SJCRH30 (cell line): ENCODE measurements at regions not wholly inside any gene's neighbourhood (a gene's known extent, or its start where the extent isn't known, plus 50 kb on each side); places are given as distances from the start of the nearest gene placed in this dataset.
"Not testable (repeated sequence)": the region's sequence is repeated elsewhere in the genome, so short reads cannot be mapped to it uniquely, and the experiment has no call there.

ENCODE experiments used
- DNase-seq, 2 experiments: peaks; one replicate each; pipeline ENCODE4 v3.0.0-alpha.2; 2015 to 2020
- H3K27ac ChIP-seq: fragments of 250-450 bp; sonication (Bioruptor Pico); 2 replicates; pipeline ENCODE4 v1.5.1; 2020; ENCODE audit warnings: mild to moderate bottlenecking, moderate library complexity
- H3K27me3 ChIP-seq: fragments of 250-450 bp; sonication (Bioruptor Pico); 2 replicates; pipeline ENCODE4 v1.5.1; 2020; ENCODE audit warnings: mild to moderate bottlenecking, moderate library complexity
- H3K36me3 ChIP-seq: fragments of 250-450 bp; sonication (Bioruptor Pico); 2 replicates; pipeline ENCODE4 v1.5.1; 2020; ENCODE audit warnings: mild to moderate bottlenecking, moderate library complexity
- H3K4me1 ChIP-seq: fragments of 250-450 bp; sonication (Bioruptor Pico); 2 replicates; pipeline ENCODE4 v1.5.1; 2020; ENCODE audit warnings: mild to moderate bottlenecking, moderate library complexity
- H3K4me3 ChIP-seq: fragments of 250-450 bp; sonication (Bioruptor Pico); 2 replicates; pipeline ENCODE4 v1.5.1; 2020; ENCODE audit warnings: mild to moderate bottlenecking, moderate library complexity
- H3K9me3 ChIP-seq: fragments of 250-450 bp; sonication (Bioruptor Pico); replicated peaks from 2 replicates; pipeline ENCODE4 v1.5.1; 2020; ENCODE audit warnings: mild to moderate bottlenecking, moderate library complexity

DNA sequence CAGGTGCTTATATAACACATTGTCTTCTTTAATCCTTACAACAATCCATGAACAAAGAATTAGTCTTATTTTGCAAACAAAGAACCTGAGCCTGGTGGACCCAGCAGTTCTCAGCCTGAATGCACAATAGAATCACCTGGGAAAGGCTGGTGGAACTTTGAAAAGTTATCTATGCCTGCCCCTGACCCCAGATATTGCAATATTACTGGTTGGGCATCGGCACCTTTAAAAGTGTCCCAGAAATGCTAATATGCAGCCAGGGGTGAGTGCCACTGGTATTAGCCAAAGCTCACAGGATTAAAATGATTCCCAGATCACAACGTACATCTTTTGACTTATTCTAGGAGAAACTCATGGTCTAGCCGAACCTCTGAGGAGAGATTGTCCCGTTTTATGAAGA, 268.8 kb downstream of the KLF5 start:
- Histone ChIP-seq H3K27ac (no peak overlapping the region), H3K4me3 (no peak overlapping the region), H3K9me3 (no peaks in the 10 kb centered on the region; the same call in 1 of the 2 replicates), H3K27me3 (no peaks in the 10 kb centered on the region), H3K4me1 (peaks cover 27% of the 10 kb centered on the region), H3K36me3 (no peaks in the 10 kb centered on the region)
- DNase-seq = no peak

DNA sequence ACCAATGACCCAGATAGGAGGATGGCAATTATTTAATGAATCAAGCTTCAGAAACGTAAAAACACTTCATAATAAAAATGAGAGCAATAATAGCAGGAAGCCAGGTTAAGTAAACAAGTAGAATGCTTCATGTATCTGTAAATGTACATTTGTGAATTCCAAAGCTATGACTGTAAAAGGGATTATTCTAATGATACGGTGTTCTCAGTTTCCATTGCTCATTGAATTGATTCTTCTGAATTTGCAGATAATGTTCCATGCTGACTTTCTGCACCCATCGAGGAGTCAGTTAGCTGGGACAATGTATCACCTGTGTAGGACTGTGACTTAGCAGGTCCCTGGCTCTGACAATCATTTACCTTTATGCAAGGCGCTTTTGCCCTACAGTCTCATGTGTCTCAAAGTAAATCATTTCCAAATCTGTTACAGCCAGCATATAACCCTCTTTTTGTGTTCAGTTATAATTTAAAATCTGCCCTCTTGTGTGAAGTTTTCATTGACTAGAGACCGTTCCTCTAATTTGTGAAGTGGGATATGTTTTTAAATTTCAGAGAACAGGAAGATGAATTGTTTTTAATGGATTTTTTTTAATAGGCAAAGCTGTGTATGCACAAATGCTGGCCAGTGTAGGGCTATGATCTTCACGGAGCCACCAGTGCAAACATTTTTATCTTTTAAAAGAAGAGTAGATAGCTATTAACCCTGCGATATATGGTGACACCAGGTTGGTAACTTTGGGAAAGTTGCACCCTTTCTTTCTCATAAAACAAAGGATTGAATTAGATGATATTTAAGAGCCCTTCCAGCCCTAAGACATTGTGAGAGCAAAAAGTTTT, 267.1 kb downstream of the KLF5 start:
- Histone ChIP-seq H3K36me3 (no peaks in the 10 kb centered on the region), H3K27me3 (no peaks in the 10 kb centered on the region), H3K4me3 (peak overlapping the region; percentile 26), H3K27ac (peak overlapping the region; percentile 87), H3K9me3 (no peaks in the 10 kb centered on the region; the same call in 1 of the 2 replicates), H3K4me1 (peaks cover 27% of the 10 kb centered on the region)
- DNase-seq = peak; percentile 15 to 62

DNA sequence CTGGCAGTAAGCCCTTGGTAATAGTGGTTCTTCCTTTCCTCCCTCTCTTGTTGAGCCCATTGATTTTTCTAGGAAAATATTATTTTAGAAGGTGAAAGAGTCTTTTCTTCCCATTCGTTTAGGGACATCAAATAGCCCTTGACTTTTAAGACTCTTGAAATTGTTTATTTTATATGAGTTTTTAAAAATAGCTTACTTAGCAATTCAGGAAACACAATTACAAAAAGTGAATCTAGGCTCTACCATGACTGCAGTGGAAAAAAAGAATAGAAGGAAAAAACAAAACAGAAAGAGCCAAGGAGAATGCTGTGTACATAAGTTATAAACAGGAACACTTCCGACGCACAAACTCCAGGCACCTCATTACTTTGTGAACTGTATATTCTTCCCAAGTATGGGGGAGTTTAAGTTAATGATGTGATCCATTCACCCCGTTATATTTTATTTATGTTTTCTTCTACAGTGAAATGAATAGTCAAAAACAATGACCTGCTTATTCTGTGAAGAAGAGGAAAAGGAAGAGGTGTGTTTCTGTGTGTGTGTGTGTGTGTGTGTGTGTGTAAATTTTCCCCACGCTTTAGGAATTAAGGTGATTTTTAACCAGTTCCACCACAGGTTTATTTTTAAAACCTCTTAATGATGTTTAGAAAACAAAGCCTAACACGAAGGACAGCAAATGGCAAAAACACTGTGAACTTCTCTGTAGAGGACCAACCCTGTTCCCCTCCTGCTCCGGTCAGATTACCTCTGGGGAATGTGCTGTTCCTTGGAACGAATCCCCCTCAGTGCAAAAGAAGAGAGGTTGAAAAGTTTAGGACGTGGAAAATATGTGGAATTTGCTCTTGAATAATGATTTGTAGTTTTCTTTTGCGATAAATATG, 266.3 kb downstream of the KLF5 start:
- H3K4me3 ChIP-seq = peak overlapping the region; percentile 26
- H3K27ac ChIP-seq = peak overlapping the region; percentile 87
- H3K9me3 ChIP-seq = no peaks in the 10 kb centered on the region
- no peaks in the 10 kb centered on the region for H3K27me3 ChIP-seq
- peak; percentile 53 to 68 for DNase-seq
- no peaks in the 10 kb centered on the region for H3K36me3 ChIP-seq
- peaks cover 27% of the 10 kb centered on the region for H3K4me1 ChIP-seq

DNA sequence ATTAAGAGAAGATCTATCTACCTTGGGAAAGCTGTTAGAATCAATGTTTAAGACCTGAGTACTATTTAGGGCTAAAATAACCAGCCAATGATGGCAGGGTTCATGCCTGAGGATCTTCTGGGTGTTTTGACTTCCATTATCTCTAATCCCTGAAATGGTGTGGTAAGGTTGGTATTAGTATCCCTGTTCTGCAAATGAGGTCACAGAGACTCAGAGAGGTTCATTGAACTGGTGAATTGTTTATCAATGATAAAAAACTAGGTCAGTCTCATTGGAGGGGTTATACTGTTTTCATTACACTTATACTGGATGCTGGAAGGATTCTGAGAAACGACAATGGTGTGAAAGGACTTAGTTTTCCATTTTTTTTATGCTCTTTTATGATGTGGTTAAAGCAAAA, 264.8 kb downstream of the KLF5 start:
- Histone ChIP-seq H3K9me3 (no peaks in the 10 kb centered on the region), H3K4me3 (no peak overlapping the region), H3K36me3 (no peaks in the 10 kb centered on the region), H3K27me3 (no peaks in the 10 kb centered on the region), H3K27ac (no peak overlapping the region), H3K4me1 (peaks cover 27% of the 10 kb centered on the region)
- no peak for DNase-seq

DNA sequence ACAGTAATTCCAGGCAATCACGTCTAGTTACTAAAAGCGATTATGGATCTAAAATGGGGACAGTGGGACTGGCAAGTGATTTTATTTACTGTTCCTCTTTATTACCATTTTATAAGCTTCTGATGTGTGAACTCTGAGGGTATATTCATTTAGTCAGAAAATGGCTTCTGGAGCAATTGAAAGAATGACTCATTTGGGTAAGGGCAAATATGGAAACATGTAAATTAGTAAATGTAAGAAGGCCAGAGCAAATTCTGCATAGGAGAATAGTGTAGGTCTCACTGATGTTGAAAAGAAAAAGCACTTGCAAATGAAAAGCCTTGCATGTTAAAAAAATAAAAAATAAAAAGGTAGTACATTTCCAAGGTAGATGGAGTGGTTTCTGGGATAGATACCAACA, 262.2 kb downstream of the KLF5 start:
- H3K27me3 ChIP-seq = no peaks in the 10 kb centered on the region
- H3K27ac ChIP-seq = no peak overlapping the region
- no peaks in the 10 kb centered on the region for H3K9me3 ChIP-seq
- no peak overlapping the region for H3K4me3 ChIP-seq
- H3K4me1 ChIP-seq = peaks cover 21% of the 10 kb centered on the region
- no peaks in the 10 kb centered on the region for H3K36me3 ChIP-seq
- DNase-seq = no peak

DNA sequence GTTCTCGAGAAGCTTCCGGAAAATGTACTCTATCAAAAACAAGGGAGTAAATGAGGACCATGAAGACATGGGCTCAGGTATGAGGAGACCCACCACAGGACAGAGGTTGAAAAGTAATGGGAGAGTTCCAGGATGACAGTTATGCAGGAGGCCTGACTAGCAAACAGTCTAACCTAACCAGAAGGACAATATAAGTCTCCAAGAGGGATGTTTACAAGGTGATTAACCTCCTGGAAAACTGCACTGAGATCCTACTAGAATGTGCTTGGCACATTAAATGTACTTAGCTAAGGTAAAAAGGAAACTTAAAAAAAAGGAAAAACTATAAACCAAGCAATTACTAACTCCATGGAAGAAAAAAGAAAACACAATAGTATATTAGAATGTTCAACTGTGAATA, 258.3 kb downstream of the KLF5 start:
- H3K27ac ChIP-seq = no peak overlapping the region
- H3K9me3 ChIP-seq = no peaks in the 10 kb centered on the region; the same call in 1 of the 2 replicates
- H3K4me1 ChIP-seq = no peaks in the 10 kb centered on the region
- H3K4me3 ChIP-seq = no peak overlapping the region
- no peak for DNase-seq
- H3K36me3 ChIP-seq = no peaks in the 10 kb centered on the region
- no peaks in the 10 kb centered on the region for H3K27me3 ChIP-seq

DNA sequence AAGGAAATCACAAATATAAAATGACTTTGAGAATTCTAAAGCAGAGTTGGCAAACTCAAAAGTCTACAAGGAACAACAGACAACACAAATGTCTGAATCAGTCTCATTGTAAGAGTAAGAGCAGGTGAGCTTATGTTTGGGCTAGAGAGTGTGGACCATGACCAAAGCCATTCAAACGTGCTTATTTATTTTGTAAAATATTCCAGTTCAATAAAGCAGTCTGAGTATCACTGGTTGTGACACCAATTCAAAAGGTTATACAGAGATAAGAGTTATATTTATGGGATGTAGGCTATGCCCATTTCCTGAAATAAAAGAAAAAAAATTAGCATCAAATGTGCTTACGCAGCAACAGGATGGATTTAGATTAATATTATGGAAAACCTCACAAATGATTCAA, 251.6 kb downstream of the KLF5 start:
- no peak overlapping the region for H3K4me3 ChIP-seq
- H3K27ac ChIP-seq = no peak overlapping the region
- no peak for DNase-seq
- no peaks in the 10 kb centered on the region for H3K27me3 ChIP-seq
- no peaks in the 10 kb centered on the region for H3K4me1 ChIP-seq
- no peaks in the 10 kb centered on the region for H3K36me3 ChIP-seq
- H3K9me3 ChIP-seq = no peaks in the 10 kb centered on the region; the same call in 1 of the 2 replicates

DNA sequence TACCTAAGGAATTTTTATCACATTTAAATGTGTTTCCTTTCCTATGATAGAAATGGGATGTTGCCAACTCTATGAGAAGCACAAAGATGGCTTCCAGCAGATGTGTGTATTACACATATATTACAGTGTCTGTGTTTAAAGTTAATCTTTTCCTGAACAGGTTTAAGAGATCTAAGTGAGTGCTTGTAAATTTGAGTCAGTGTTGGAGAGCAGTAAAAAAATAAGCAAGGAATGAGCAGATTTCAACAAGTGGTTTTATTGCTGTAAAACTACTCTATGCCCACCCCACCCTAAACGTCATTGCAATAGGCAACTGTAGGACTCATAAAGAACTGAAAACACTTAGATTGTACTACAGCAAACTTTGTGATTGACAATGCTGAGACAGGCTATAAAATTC, 248.7 kb downstream of the KLF5 start:
- H3K27ac ChIP-seq = no peak overlapping the region
- no peaks in the 10 kb centered on the region for H3K9me3 ChIP-seq
- H3K27me3 ChIP-seq = no peaks in the 10 kb centered on the region
- H3K36me3 ChIP-seq = no peaks in the 10 kb centered on the region
- no peak for DNase-seq
- no peaks in the 10 kb centered on the region for H3K4me1 ChIP-seq
- no peak overlapping the region for H3K4me3 ChIP-seq

DNA sequence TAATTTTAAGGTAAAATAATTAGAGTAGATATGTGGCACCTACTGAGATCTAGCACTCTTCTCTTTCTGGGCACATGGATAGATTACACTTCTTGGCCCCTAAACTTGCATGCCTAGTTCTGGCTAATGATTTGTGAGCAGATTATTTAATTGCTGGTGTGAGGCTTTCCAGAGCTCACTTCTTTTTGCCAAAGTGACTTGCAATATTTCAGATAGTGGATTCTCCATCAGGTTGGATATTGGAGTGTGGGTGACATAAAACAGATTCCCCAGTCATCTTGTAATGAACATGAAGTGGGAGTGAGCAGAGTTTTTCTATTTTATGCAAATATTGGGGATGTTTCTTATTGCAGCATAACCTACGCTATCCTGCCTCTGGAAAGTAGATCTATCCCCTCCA, 247.9 kb downstream of the KLF5 start:
- Histone ChIP-seq H3K4me1 (no peaks in the 10 kb centered on the region), H3K36me3 (no peaks in the 10 kb centered on the region), H3K9me3 (no peaks in the 10 kb centered on the region), H3K27ac (no peak overlapping the region), H3K27me3 (no peaks in the 10 kb centered on the region), H3K4me3 (no peak overlapping the region)
- DNase-seq = no peak

DNA sequence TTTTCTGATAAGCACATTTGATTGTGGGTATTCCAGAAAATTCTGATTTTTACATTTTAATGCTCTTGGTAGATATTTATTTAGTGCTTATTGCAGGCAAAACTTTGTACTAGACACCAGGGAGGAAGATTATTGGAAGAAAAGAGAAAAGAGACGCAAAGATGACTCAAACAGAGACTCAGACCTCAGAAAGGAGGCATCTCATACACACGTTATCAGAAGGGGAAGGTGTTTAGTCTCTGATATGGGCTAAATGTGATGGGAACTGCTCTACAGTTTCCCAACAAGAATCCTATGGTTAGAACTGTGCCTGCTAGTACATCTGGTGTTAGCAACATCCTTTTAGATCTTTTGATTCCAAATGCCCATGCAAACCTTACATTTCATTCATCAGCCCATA, 245.6 kb downstream of the KLF5 start:
- no peaks in the 10 kb centered on the region for H3K4me1 ChIP-seq
- no peak for DNase-seq
- no peak overlapping the region for H3K4me3 ChIP-seq
- no peak overlapping the region for H3K27ac ChIP-seq
- no peaks in the 10 kb centered on the region for H3K36me3 ChIP-seq
- no peaks in the 10 kb centered on the region for H3K27me3 ChIP-seq
- H3K9me3 ChIP-seq = no peaks in the 10 kb centered on the region

DNA sequence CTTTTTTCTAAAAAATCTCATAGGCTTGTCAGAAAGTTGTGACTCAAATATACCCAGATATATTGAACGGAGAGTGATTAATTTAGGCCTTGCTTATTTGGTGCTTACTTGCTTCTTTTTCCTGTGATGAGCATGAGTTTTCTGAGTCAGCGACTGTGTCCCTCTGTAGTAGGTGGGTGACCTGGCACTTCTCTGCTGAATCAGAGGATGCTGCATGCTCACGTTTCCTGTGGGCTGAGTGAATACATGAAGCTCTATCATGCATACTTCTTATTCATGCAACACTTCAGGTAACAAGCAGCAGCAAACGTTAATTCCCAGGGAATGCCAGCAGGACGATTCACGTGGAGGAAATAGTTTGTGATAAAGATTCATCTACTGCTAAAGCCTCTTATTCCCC, 245.0 kb downstream of the KLF5 start:
- Histone ChIP-seq H3K27ac (no peak overlapping the region), H3K9me3 (no peaks in the 10 kb centered on the region), H3K36me3 (no peaks in the 10 kb centered on the region), H3K27me3 (no peaks in the 10 kb centered on the region), H3K4me3 (no peak overlapping the region), H3K4me1 (no peaks in the 10 kb centered on the region)
- no peak for DNase-seq

DNA sequence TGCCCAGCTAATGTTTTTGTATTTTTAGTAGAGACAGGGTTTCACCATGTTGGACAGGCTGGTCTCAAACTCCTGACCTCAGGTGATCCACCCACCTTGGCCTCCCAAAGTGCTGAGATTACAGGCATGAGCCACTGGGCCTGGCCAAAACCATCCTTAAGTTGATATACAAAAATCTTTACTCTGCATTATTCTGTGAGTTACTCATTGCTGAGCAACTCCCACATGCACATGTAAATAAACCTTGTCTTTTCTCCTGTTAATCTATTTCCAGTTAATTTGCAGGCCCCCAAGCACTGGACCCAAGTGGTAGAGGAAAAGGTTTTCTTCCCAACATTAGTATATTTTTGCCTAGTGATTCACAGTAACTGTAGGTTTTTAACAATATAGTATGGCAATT, 242.8 kb downstream of the KLF5 start:
- H3K27me3 ChIP-seq, H3K4me1 ChIP-seq, H3K27ac ChIP-seq, H3K4me3 ChIP-seq, DNase-seq, H3K9me3 ChIP-seq, H3K36me3 ChIP-seq: not testable (repeated sequence)

DNA sequence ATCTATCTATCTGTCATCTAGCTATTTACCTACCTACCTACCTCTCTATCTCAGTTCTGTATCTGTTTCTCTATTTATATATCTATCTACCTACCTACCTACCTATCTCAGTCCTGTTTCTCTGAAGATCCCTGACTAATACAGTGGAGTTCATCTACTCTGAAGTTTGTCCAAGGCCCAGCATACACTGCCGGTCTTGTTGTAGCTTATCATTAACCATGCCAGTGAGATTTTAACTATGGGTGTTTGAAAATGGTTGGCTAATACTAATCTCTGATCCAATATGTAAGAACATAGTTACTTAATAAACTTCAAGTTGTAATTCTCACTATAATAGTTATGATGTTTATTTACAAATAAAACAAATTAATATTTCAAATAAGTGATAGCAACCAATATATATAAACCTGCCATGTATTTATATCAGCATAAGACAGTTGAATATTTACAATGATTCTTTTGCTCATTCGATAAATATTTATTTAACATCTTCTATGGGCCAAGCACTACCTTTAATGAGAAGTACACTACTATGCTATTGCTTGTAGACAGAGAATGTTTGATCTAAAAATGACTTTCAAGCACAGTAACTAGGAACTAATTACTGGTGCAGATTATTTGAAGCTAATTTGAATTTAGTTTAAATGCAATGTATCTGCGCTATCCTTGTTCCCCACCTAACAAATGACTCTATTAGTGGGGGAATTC, 242.1 kb downstream of the KLF5 start:
- H3K4me3 ChIP-seq = no peak overlapping the region
- H3K27me3 ChIP-seq = no peaks in the 10 kb centered on the region
- no peak for DNase-seq
- H3K36me3 ChIP-seq = no peaks in the 10 kb centered on the region
- no peaks in the 10 kb centered on the region for H3K4me1 ChIP-seq
- H3K9me3 ChIP-seq = no peaks in the 10 kb centered on the region
- no peak overlapping the region for H3K27ac ChIP-seq

DNA sequence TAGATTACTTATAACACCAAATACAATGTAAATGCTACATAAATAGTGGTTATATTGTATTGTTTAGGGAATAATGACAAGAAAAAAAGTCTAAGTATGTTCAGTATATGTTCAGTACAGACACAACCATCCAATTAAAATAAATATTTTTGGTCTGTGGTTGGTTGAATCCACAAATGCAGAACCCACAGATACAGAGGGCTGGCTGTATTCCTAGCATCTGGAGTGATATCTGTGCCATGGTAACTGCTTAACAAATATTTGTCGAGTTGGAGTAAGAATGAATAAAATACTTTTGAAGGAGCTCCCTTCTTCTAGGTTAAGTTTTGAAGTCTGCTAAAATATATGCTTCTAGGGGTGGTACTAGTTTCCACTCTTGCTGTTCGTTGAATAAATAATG, 241.0 kb downstream of the KLF5 start:
- no peak overlapping the region for H3K4me3 ChIP-seq
- H3K27ac ChIP-seq = no peak overlapping the region
- H3K36me3 ChIP-seq = no peaks in the 10 kb centered on the region
- H3K9me3 ChIP-seq = no peaks in the 10 kb centered on the region
- no peaks in the 10 kb centered on the region for H3K27me3 ChIP-seq
- no peaks in the 10 kb centered on the region for H3K4me1 ChIP-seq
- no peak for DNase-seq
